B cell (primary cell): ENCODE measurements at regions not wholly inside any gene's neighbourhood (a gene's known extent, or its start where the extent isn't known, plus 50 kb on each side); places are given as distances from the start of the nearest gene placed in this dataset.

ENCODE experiments used
- ATAC-seq: fragments of 200-7000 bp; cut with Tn5 transposase; one replicate; pipeline ENCODE4 v1.10.0; 2021; ENCODE audit warnings: low read depth, mild to moderate bottlenecking, moderate number of reproducible peaks, moderate library complexity
- CTCF ChIA-PET: fragments of 350-600 bp; sonication (Branson Sonifier 250); formaldehyde crosslinking; loops from one replicate; lab custom pipeline; 2021; ENCODE audit warnings: antibody characterized with exemption, inconsistent platforms; lab: Charles Lee
- POLR2A ChIA-PET: fragments of 350-600 bp; sonication (Branson Sonifier 250); formaldehyde crosslinking; loops from one replicate; lab custom pipeline; 2021; ENCODE audit warnings: antibody characterized with exemption; lab: Charles Lee
- DNase-seq: peaks from one replicate; pipeline ENCODE4 v3.0.0; 2013
- H2AFZ ChIP-seq: 2 replicates; pipeline ENCODE4 v1.6.1; 2012; ENCODE audit warnings: mild to moderate bottlenecking, low read depth, low read length; ENCODE audit not compliant: insufficient read depth, poor library complexity, severe bottlenecking
- H3K27ac ChIP-seq, 2 donors: 1 replicate in 1 of 2; 2 replicates in 1 of 2; pipeline ENCODE4 v1.5.1; 2012 to 2013; ENCODE audit warnings: low read length in 2 of 2, mild to moderate bottlenecking in 2 of 2, moderate library complexity in 1 of 2
- H3K27me3 ChIP-seq, 4 experiments: fragments of 200-600 bp in 1 of 4; sonication (generic) in 1 of 4; replicated peaks in 1 of 4; 1 replicate in 2 of 4; 2 replicates in 2 of 4; pipeline versions ENCODE4 v1.6.1 to v1.7.0; 2013 to 2016; ENCODE audit warnings: low read length in 3 of 4, mild to moderate bottlenecking in 2 of 4, mixed read lengths in 1 of 4, moderate library complexity in 1 of 4; ENCODE audit not compliant: insufficient read depth in 4 of 4, control insufficient read depth in 3 of 4; ENCODE audit errors: control extremely low read depth in 1 of 4
- H3K36me3 ChIP-seq, 2 experiments: replicated peaks in 1 of 2; 1 replicate in 1 of 2; 2 replicates in 1 of 2; pipeline versions ENCODE4 v1.6.1 to v1.7.1; 2013; ENCODE audit warnings: low read length in 1 of 2; ENCODE audit not compliant: insufficient read depth in 2 of 2, control insufficient read depth in 1 of 2; ENCODE audit errors: control extremely low read depth in 1 of 2, extremely low read depth in 1 of 2
- H3K4me1 ChIP-seq, 2 donors: fragments of 200-600 bp in 1 of 2; sonication (generic) in 1 of 2; 1 replicate in 1 of 2; 2 replicates in 1 of 2; pipeline versions ENCODE4 v1.5.1 to v1.6.1; 2013 to 2017; ENCODE audit warnings: low read length in 2 of 2; ENCODE audit not compliant: control insufficient read depth in 2 of 2, insufficient read depth in 2 of 2
- H3K4me2 ChIP-seq: replicated peaks from 2 replicates; pipeline ENCODE3; 2012; ENCODE audit warnings: mild to moderate bottlenecking, low read depth, low read length; ENCODE audit not compliant: poor library complexity, severe bottlenecking
- H3K4me3 ChIP-seq, 5 experiments: fragments of 200-600 bp in 1 of 5; sonication (generic) in 1 of 5; 1 replicate in 3 of 5; 2 replicates in 2 of 5; pipeline versions ENCODE4 v1.5.1 to v1.7.0; 2011 to 2016; ENCODE audit warnings: low read length in 4 of 5, mild to moderate bottlenecking in 4 of 5, low read depth in 2 of 5, control low read depth in 1 of 5, moderate library complexity in 1 of 5; ENCODE audit not compliant: insufficient read depth in 1 of 5; ENCODE audit errors: control extremely low read depth in 1 of 5, extremely low read depth in 1 of 5
- H3K79me2 ChIP-seq: fragments of 200-600 bp; sonication (generic); one replicate; pipeline ENCODE4 v1.6.0; 2016; ENCODE audit warnings: low read length; ENCODE audit not compliant: control insufficient read depth, insufficient read depth
- H3K9ac ChIP-seq: fragments of 200-600 bp; sonication (generic); 2 replicates; pipeline ENCODE4 v1.6.1; 2017; ENCODE audit warnings: mild to moderate bottlenecking, low read length, moderate library complexity
- H3K9me3 ChIP-seq, 3 donors: one replicate each; pipeline versions ENCODE4 v1.6.1 to v1.7.1; 2013; ENCODE audit warnings: low read length in 2 of 3; ENCODE audit not compliant: control insufficient read depth in 2 of 3, insufficient read depth in 1 of 3; ENCODE audit errors: control extremely low read depth in 1 of 3
- H4K20me1 ChIP-seq: 2 replicates; pipeline ENCODE4 v1.6.0; 2012; ENCODE audit warnings: mild to moderate bottlenecking, low read length; ENCODE audit not compliant: insufficient read depth, control insufficient read depth, poor library complexity, severe bottlenecking
- H3K27ac Mint-ChIP-seq: one replicate; pipeline ENCODE4 v1.8.0; 2021; ENCODE audit warnings: mixed read lengths
- H3K27me3 Mint-ChIP-seq: one replicate; pipeline ENCODE4 v1.8.0; 2021; ENCODE audit warnings: mixed read lengths
- H3K4me1 Mint-ChIP-seq: one replicate; pipeline ENCODE4 v1.8.0; 2021; ENCODE audit warnings: mixed read lengths
- H3K4me3 Mint-ChIP-seq: one replicate; pipeline ENCODE4 v1.8.0; 2021; ENCODE audit warnings: mixed read lengths
- H3K9me3 Mint-ChIP-seq: one replicate; pipeline ENCODE4 v1.8.0; 2022; ENCODE audit warnings: mixed read lengths; ENCODE audit not compliant: insufficient read depth
- CTCF ChIP-seq: fragments of 200-600 bp; IDR thresholded peaks from one replicate; pipeline ENCODE4 v1.8.0; 2022; ENCODE audit warnings: antibody characterized with exemption, mild to moderate bottlenecking
- EZH2 ChIP-seq: IDR thresholded peaks from 2 replicates; pipeline ENCODE4 v1.6.1; 2012; ENCODE audit warnings: borderline replicate concordance, low read depth, mild to moderate bottlenecking, moderate library complexity, low read length; ENCODE audit not compliant: insufficient read depth, poor library complexity, severe bottlenecking
- WGBS: methylation state at CpG from one replicate; pipeline ENCODE4 v1.1.5; 2013; ENCODE audit warnings: missing lambda C conversion rate; ENCODE audit not compliant: insufficient coverage; 5-methylcytosine and 5-hydroxymethylcytosine counted together
- intact Hi-C: fragments of 100-400 bp; cut with micrococcal nuclease; formaldehyde crosslinking; loops from one replicate; pipeline ENCODE4 v1.10.0; 2022

GRCh38 chr6:56374841-56375369 is 127.5 kb upstream of the COL21A1 start:
- TF ChIP-seq EZH2 (no peak), CTCF (no peak)
- Histone ChIP-seq H3K27me3 (no peaks in the 10 kb centered on the region), H3K4me1 (no peaks in the 10 kb centered on the region), H2AFZ (no peak overlapping the region), H3K4me3 (no peak overlapping the region), H3K36me3 (no peaks in the 10 kb centered on the region), H3K79me2 (no peaks in the 10 kb centered on the region), H3K27ac (no peak overlapping the region), H3K4me2 (no peak overlapping the region), H3K9me3 (no peaks in the 10 kb centered on the region), H3K9ac (no peak overlapping the region), H4K20me1 (no peaks in the 10 kb centered on the region)
- H3K9me3 Mint-ChIP-seq: no peaks in the 10 kb centered on the region
- intact Hi-C loops: no loop called here
- ChIA-PET POLR2A (no interaction called here), CTCF (no interaction called here)
- no peak overlapping the region for H3K4me3 Mint-ChIP-seq
- H3K4me1 Mint-ChIP-seq: peaks cover 12% of the 10 kb centered on the region
- H3K27me3 Mint-ChIP-seq: no peaks in the 10 kb centered on the region
- WGBS: 80% methylated on average over 1 of the region's 4 CpGs
- H3K27ac Mint-ChIP-seq: no peak overlapping the region
- no peak for ATAC-seq
- no peak for DNase-seq

GRCh38 chr6:56372406-56372995 is 125.1 kb upstream of the COL21A1 start:
- H3K9me3 Mint-ChIP-seq: no peaks in the 10 kb centered on the region
- 71% methylated on average over 1 of the region's 3 CpGs for WGBS
- H3K27ac Mint-ChIP-seq: no peak overlapping the region
- H4K20me1 ChIP-seq: no peaks in the 10 kb centered on the region
- POLR2A ChIA-PET: no interaction called here
- no peaks in the 10 kb centered on the region for H3K9me3 ChIP-seq
- H2AFZ ChIP-seq: no peak overlapping the region
- no peak overlapping the region for H3K27ac ChIP-seq
- H3K4me1 Mint-ChIP-seq: peaks cover 14% of the 10 kb centered on the region
- no peak overlapping the region for H3K4me2 ChIP-seq
- no peaks in the 10 kb centered on the region for H3K79me2 ChIP-seq
- TF ChIP-seq EZH2: no peak
- no peak for TF ChIP-seq CTCF
- CTCF ChIA-PET: interaction anchor here (1.1 kb wide), 1 partner anchor 11 kb away, joined by 3 read pairs; no protein-coding TSS in a partner anchor
- H3K9ac ChIP-seq: no peak overlapping the region
- no peak for DNase-seq
- no peaks in the 10 kb centered on the region for H3K4me1 ChIP-seq
- H3K36me3 ChIP-seq: no peaks in the 10 kb centered on the region
- H3K4me3 ChIP-seq: no peak overlapping the region
- H3K27me3 ChIP-seq: no peaks in the 10 kb centered on the region
- intact Hi-C loops: no loop called here
- H3K4me3 Mint-ChIP-seq: no peak overlapping the region
- no peak for ATAC-seq
- no peaks in the 10 kb centered on the region for H3K27me3 Mint-ChIP-seq
